Epithelial cell of proximal tubule (primary cell): ENCODE measurements at regions not wholly inside any gene's neighbourhood (a gene's known extent, or its start where the extent isn't known, plus 50 kb on each side); places are given as distances from the start of the nearest gene placed in this dataset.

Source experiments
- DNase-seq: peaks from one replicate; pipeline ENCODE4 v3.0.0-alpha.2; 2011; ENCODE audit warnings: low read depth
- H3K4me3 ChIP-seq: 2 replicates; pipeline ENCODE4 v1.5.1; 2011; ENCODE audit warnings: low read depth, mild to moderate bottlenecking, low read length
- TF ChIP-seq, protein P1 (sequence below): conservative IDR thresholded peaks from 2 replicates; pipeline ENCODE4 v1.5.1; 2012; ENCODE audit warnings: low read depth, mild to moderate bottlenecking, low read length

DNA sequence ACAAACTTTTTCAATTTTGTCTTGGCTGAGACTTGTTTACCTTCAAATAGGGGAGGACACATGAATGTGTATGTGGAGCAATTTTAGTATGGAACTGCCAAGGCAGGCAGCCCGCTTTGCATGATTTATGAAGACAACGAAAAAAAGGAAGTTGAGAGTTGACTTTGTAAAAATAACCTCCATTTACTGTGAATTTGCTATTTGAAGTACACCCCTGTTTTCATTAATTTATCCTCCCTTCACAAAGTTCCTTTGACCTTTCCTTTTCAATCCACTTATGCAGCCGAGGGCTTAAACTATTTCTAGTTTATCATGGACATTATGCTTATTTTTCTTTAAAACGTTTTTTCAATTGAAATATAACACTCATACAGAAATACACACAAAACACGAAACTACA, 369.6 kb upstream of the CADM1 start:
- DNase-seq, result no peak
- no peak overlapping the region for H3K4me3 ChIP-seq
- TF ChIP-seq, protein P1, sequence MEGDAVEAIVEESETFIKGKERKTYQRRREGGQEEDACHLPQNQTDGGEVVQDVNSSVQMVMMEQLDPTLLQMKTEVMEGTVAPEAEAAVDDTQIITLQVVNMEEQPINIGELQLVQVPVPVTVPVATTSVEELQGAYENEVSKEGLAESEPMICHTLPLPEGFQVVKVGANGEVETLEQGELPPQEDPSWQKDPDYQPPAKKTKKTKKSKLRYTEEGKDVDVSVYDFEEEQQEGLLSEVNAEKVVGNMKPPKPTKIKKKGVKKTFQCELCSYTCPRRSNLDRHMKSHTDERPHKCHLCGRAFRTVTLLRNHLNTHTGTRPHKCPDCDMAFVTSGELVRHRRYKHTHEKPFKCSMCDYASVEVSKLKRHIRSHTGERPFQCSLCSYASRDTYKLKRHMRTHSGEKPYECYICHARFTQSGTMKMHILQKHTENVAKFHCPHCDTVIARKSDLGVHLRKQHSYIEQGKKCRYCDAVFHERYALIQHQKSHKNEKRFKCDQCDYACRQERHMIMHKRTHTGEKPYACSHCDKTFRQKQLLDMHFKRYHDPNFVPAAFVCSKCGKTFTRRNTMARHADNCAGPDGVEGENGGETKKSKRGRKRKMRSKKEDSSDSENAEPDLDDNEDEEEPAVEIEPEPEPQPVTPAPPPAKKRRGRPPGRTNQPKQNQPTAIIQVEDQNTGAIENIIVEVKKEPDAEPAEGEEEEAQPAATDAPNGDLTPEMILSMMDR, result no peak

DNA sequence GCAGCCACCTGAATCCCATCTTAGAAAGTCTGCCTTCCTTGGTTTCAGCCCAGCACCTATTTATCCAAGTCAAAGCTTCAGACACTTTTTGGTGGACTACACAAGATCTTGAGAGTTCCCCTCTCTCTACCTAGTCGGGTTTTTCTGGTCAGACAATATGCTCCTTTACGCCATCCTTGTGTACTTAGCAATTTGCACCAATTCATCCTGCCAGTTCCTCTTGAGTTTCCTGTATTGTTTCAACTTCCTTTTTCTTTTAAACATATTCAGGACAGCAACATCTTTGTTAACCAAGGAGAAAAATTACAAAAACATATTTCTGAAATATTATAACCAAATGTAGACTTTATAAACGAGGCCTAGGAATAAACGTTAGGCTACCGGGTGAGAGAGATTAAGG, 368.2 kb upstream of the CADM1 start:
- TF ChIP-seq, protein P1, result no peak
- no peak for DNase-seq

DNA sequence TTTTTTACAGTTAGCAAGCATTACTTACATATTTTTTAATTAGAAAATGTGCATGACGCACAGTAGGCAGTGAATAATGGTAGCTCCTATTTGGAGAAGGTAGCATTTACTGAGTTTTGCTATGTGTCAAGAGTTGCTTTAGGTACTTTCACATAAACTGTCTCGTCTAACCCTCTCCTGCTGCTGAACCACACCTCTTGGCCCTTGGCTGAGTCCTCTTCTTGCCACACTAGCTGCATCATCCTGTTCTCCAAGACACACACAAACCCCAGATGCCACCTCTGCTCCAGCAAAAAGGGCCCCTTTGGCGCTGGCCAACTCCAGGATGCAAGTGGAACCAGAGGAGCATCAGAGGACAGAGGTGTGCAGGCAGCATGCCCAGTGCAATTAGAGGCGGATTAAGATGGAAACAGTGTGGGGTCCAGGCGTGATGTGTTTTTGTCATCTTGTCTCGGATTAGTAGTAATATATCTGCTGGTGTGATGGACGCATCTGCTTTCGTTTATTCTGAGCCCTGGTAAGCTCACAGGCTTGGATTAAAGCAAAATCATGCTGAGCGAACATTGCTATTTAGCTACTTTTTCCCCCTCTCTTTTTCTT, 367.0 kb upstream of the CADM1 start:
- DNase-seq, result no peak
- TF ChIP-seq, protein P1, result no peak
- H3K4me3 ChIP-seq, result no peak overlapping the region

More for the DNA sequence above, 368.2 kb upstream of the CADM1 start:
- no peak overlapping the region for H3K4me3 ChIP-seq

DNA sequence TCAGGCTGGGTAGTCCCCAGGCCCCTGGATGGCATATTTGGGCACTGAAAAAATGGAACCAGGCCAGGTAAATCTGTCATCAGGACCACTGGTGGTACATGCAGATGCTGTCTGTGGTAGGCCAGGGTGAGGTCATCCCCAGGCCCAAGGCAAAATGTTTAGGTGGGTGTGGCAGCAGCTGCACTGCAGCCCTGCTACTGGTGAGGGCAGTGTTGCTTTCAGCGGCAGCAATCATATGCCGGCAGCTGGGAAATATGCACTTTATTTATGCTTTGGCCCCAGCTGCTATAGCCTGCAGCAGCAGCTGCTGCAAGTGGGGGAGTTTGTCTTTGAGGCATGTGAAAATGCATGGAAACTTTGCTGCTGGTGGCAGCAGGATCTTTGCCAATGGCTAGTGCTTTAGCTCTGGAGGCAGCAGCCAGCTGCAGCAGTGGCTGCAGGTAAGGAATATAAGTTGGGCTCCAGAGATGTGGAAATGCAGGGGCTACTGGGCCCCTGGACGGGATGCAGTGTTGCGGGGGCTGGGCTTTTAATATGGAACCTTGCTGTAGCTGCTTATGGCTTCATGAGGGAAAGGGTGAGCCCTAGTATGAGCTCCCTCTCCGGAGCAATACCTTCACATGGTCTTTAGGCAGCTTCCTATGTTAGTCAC, 365.7 kb upstream of the CADM1 start:
- TF ChIP-seq, protein P1, result peak; percentile 71
- DNase-seq, result no peak
- no peak overlapping the region for H3K4me3 ChIP-seq

DNA sequence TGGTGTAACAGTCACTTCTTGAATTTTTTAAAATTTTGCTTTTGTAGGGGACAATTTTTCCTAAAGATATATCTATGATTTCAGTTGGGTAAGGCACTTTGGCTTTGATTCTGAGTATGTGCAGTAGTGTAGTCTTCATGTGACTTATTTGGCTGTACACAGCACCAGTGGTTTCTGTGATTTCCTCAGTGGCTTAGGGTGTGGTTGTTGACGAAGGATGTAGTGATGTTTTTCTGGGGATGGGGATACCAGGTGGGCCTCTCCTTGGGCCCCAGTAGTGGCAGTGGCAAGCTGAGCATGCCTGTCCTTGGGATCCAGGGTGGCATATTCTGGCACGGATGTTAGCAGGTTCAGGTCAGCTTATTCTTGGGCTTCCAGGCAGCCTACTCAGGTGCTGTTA, 364.9 kb upstream of the CADM1 start:
- TF ChIP-seq, protein P1, result no peak
- DNase-seq, result no peak
- no peak overlapping the region for H3K4me3 ChIP-seq

DNA sequence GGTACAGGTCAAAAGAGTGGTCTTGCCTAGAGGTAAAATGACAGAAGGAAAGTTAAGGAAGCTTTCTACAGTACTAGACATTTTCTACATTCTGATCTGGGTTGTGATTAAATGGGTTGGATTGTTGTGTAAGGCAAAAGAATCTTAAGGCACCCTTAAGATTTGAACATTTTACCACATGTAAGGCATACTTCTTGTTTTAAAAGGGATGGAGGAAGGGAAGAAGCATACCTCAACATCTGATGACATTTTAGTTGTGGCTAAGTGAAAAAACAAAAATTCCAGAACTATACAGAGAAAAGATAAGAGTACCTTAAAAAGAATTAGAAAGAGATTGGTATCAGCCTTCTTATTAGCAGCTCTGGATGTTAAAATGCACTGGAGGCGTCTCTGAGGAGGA, 356.0 kb upstream of the CADM1 start:
- H3K4me3 ChIP-seq, result no peak overlapping the region
- TF ChIP-seq, protein P1, result no peak
- no peak for DNase-seq

DNA sequence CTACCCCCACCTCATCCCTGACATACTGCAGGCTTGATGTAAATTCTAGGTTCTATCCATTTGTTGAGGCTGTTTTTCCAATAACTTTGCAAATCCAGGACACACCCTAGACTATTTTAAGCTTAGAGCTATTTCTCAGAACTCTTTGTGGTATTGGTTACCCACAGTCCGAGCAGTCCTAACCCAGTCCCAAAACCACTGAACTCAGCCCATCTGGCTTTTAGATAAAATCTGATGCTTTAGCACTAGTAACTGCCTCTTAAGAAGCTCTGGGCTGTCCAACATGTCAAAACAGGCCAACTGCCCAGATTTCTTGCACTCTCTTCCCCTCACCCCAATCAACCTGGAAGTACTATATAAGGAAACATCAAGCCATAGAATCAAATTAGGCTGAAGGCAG, 344.4 kb upstream of the CADM1 start:
- no peak overlapping the region for H3K4me3 ChIP-seq
- DNase-seq, result no peak
- TF ChIP-seq, protein P1, result no peak
